ENCODE measurements at regions not wholly inside any gene's neighbourhood (a gene's known extent, or its start where the extent isn't known, plus 50 kb on each side); places are given as distances from the start of the nearest gene placed in this dataset.

DNA sequence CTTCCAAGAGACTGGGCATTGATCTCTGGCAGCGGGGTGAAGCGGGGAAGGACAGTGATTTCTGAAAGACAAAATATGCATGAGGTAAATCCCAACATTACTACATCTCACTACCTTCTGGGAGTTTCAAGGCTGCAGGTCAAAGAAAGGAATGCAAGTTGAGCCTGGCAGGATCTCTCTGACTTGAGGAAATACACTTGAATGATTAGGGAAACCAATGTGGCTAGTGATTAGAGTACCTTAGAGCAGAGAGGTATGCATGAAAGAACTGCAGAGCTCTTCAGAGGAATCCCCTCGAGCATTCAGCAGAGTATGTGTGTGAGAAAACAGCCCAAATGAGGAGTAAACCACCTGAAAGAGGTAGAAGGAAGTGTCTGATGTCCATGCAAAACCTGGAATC, 2874.1 kb upstream of the PCDH20 start:
- H3K27ac ChIP-seq (ENCODE audit: low read depth in 1 of 3, low read length in 2 of 3), result no peak overlapping the region
- no peaks in the 10 kb centered on the region for H3K4me1 ChIP-seq (ENCODE audit: control insufficient read depth in 3 of 3, insufficient read depth in 2 of 3, low read depth in 1 of 3, low read length in 2 of 3)
- WGBS, 3 donors, result 67 to 83% (median 68%) methylated on average over 3 of the region's 3 CpGs
- H3K4me3 ChIP-seq (ENCODE audit: low read depth in 1 of 3, low read length in 3 of 3), result no peak overlapping the region
- FAIRE-seq, result no peak
- no peaks in the 10 kb centered on the region for H3K9me3 ChIP-seq (ENCODE audit: control insufficient read depth in 2 of 2, insufficient read depth in 1 of 2, low read depth in 1 of 2, low read length in 1 of 2)
- no peaks in the 10 kb centered on the region for H3K27me3 ChIP-seq (ENCODE audit: control insufficient read depth in 3 of 3, insufficient read depth in 3 of 3, low read length in 3 of 3)
- DNase-seq, result no peak
- no peaks in the 10 kb centered on the region for H3K36me3 ChIP-seq (ENCODE audit: control insufficient read depth in 3 of 3, insufficient read depth in 2 of 3, low read depth in 1 of 3, low read length in 3 of 3)

DNA sequence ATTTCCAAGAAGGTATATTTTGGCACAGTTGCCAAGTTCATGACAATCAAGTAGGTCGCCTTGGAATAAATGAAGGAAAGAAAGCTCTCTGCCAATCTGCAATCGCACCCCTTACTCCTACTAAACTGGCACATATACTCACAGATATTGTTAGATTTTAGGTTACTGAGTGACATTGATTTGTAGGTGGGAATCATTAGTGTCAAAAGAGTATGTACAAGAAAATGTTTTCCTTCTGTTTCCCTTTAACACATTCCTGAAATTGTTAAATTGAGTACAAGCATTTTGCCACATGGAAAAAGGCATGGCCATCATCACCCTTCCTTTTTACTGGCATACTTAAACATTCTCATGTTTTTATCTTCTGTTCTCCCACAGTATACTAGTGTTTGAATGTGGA, 2868.3 kb upstream of the PCDH20 start:
- Histone ChIP-seq H3K9me3 (ENCODE audit: control insufficient read depth in 2 of 2, insufficient read depth in 1 of 2, low read depth in 1 of 2, low read length in 1 of 2) (no peaks in the 10 kb centered on the region), H3K27me3 (ENCODE audit: control insufficient read depth in 3 of 3, insufficient read depth in 3 of 3, low read length in 3 of 3) (no peaks in the 10 kb centered on the region), H3K4me3 (ENCODE audit: low read depth in 1 of 3, low read length in 3 of 3) (no peak overlapping the region), H3K4me1 (ENCODE audit: control insufficient read depth in 3 of 3, insufficient read depth in 2 of 3, low read depth in 1 of 3, low read length in 2 of 3) (no peaks in the 10 kb centered on the region), H3K36me3 (ENCODE audit: control insufficient read depth in 3 of 3, insufficient read depth in 2 of 3, low read depth in 1 of 3, low read length in 3 of 3) (no peaks in the 10 kb centered on the region), H3K27ac (ENCODE audit: low read depth in 1 of 3, low read length in 2 of 3) (no peak overlapping the region)
- FAIRE-seq, result no peak
- DNase-seq, result no peak
- WGBS, 3 donors, result 85 to 92% (median 91%) methylated on average over 2 of the region's 2 CpGs

DNA sequence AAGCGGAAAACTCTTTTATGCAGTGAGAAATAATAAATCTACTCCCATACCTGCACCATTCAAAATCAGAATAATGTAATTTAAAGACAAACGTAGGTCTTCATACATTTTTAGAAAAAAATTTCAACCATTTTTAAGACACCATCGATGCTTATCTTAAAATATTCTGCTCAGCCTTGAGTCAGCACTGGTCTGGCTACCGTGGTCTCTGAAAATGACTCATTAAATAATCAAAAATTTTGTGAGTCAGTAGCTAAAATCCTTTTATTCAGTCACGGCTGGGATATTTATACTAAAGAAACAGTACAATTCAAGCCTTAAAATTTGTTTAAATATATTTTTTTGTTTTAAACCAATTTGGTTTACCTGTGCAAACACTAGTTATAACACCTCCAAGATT, 2862.8 kb upstream of the PCDH20 start:
- no peak for FAIRE-seq
- DNase-seq, result no peak
- H3K27ac ChIP-seq (ENCODE audit: low read depth in 1 of 3, low read length in 2 of 3), result no peak overlapping the region
- no peak overlapping the region for H3K4me3 ChIP-seq (ENCODE audit: low read depth in 1 of 3, low read length in 3 of 3)
- 69 to 82% (median 74%) methylated on average over 5 of the region's 5 CpGs for WGBS, 3 donors
- H3K36me3 ChIP-seq (ENCODE audit: control insufficient read depth in 3 of 3, insufficient read depth in 2 of 3, low read depth in 1 of 3, low read length in 3 of 3), result no peaks in the 10 kb centered on the region
- H3K4me1 ChIP-seq (ENCODE audit: control insufficient read depth in 3 of 3, insufficient read depth in 2 of 3, low read depth in 1 of 3, low read length in 2 of 3), result no peaks in the 10 kb centered on the region
- H3K27me3 ChIP-seq (ENCODE audit: control insufficient read depth in 3 of 3, insufficient read depth in 3 of 3, low read length in 3 of 3), result no peaks in the 10 kb centered on the region
- H3K9me3 ChIP-seq (ENCODE audit: control insufficient read depth in 2 of 2, insufficient read depth in 1 of 2, low read depth in 1 of 2, low read length in 1 of 2), result peaks cover 0 to 3% of the 10 kb centered on the region in 2 donors

DNA sequence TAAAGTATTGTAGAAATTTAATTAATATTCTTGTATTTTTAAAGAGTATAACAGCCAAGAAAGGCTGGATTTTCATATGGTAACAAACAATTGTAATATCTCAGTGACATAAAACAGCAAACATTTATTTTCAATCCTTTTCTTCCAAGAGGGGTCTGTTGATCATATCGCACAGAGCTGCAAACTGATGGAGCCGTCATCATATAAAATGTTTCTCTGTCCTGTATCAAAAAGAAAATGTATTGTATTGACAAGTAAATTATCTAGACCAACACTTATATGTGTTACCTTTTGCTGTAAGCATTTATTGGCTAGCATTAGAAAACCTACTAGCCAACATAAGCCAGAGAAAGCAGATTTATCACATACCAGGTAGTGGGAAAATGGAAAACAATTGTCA, 2861.4 kb upstream of the PCDH20 start:
- 83 to 94% (median 92%) methylated on average over 2 of the region's 2 CpGs for WGBS, 3 donors
- peaks cover 0 to 3% of the 10 kb centered on the region in 2 donors for H3K9me3 ChIP-seq (ENCODE audit: control insufficient read depth in 2 of 2, insufficient read depth in 1 of 2, low read depth in 1 of 2, low read length in 1 of 2)
- no peak overlapping the region for H3K4me3 ChIP-seq (ENCODE audit: low read depth in 1 of 3, low read length in 3 of 3)
- no peaks in the 10 kb centered on the region for H3K36me3 ChIP-seq (ENCODE audit: control insufficient read depth in 3 of 3, insufficient read depth in 2 of 3, low read depth in 1 of 3, low read length in 3 of 3)
- DNase-seq (no peak), FAIRE-seq (no peak)
- no peak overlapping the region for H3K27ac ChIP-seq (ENCODE audit: low read depth in 1 of 3, low read length in 2 of 3)
- no peaks in the 10 kb centered on the region for H3K27me3 ChIP-seq (ENCODE audit: control insufficient read depth in 3 of 3, insufficient read depth in 3 of 3, low read length in 3 of 3)
- H3K4me1 ChIP-seq (ENCODE audit: control insufficient read depth in 3 of 3, insufficient read depth in 2 of 3, low read depth in 1 of 3, low read length in 2 of 3), result no peaks in the 10 kb centered on the region

DNA sequence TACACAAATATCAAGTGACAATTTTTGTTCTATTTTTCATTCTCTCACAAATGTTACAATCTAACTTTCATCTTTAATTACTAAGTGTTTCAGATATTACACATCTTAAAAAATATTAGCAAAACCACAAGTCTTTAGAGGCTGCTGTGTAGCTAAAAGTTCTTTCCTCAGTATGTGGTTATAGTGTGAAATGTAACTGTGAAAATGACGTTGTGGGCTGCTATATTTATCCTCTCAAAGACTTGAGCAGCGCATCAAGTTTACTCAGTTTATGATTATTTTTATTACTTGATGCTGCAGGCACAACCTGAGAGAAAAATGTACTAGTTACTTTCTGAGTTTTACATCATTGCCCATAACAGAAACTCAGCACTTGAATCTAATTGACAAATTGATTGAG, 2860.6 kb upstream of the PCDH20 start:
- no peak overlapping the region for H3K4me3 ChIP-seq (ENCODE audit: low read depth in 1 of 3, low read length in 3 of 3)
- H3K27me3 ChIP-seq (ENCODE audit: control insufficient read depth in 3 of 3, insufficient read depth in 3 of 3, low read length in 3 of 3), result no peaks in the 10 kb centered on the region
- peaks cover 0 to 3% of the 10 kb centered on the region in 2 donors for H3K9me3 ChIP-seq (ENCODE audit: control insufficient read depth in 2 of 2, insufficient read depth in 1 of 2, low read depth in 1 of 2, low read length in 1 of 2)
- FAIRE-seq (no peak), DNase-seq (no peak)
- 46 to 48% (median 48%) methylated on average over 2 of the region's 2 CpGs for WGBS, 3 donors
- H3K27ac ChIP-seq (ENCODE audit: low read depth in 1 of 3, low read length in 2 of 3), result no peak overlapping the region
- H3K4me1 ChIP-seq (ENCODE audit: control insufficient read depth in 3 of 3, insufficient read depth in 2 of 3, low read depth in 1 of 3, low read length in 2 of 3), result no peaks in the 10 kb centered on the region
- H3K36me3 ChIP-seq (ENCODE audit: control insufficient read depth in 3 of 3, insufficient read depth in 2 of 3, low read depth in 1 of 3, low read length in 3 of 3), result no peaks in the 10 kb centered on the region

DNA sequence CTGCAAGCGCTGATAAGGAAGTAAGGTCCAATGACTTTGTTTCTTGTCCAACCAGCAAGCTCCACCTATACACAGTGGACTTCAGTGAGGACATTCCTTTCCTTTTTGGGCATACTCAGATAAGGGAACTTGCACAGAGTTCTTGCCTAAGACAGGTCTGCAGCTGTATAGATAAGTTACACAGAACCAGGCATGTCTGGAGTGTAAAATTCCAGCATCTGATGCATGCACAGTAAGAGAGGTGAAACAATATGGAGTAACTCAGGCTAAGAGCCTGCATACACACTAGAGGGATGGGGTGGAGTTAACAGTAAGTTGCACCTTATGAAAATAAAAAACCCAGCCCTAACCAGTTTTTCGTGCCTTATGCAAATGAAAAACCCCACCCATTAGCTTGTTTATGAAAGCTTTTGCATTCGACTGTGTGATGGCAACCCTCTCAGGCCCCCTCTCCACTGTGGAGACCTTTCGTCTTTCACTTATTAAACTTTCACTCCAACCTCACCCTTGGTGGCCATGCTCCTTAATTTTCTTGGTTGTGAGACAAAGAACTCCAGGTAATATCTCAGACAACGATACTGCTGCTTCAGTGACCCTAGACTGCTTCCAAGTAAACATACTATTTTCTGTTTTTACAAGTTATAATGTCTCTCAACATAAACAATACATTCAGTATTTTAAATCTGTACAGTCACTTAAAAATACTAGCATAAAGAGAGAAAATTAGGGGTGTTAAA, 2859.0 kb upstream of the PCDH20 start:
- WGBS, 3 donors, result 68 to 75% (median 72%) methylated on average over 5 of the region's 5 CpGs
- Histone ChIP-seq H3K27ac (ENCODE audit: low read depth in 1 of 3, low read length in 2 of 3) (no peak overlapping the region), H3K9me3 (ENCODE audit: control insufficient read depth in 2 of 2, insufficient read depth in 1 of 2, low read depth in 1 of 2, low read length in 1 of 2) (peaks cover 0 to 3% of the 10 kb centered on the region in 2 donors), H3K27me3 (ENCODE audit: control insufficient read depth in 3 of 3, insufficient read depth in 3 of 3, low read length in 3 of 3) (no peaks in the 10 kb centered on the region), H3K4me3 (ENCODE audit: low read depth in 1 of 3, low read length in 3 of 3) (no peak overlapping the region), H3K4me1 (ENCODE audit: control insufficient read depth in 3 of 3, insufficient read depth in 2 of 3, low read depth in 1 of 3, low read length in 2 of 3) (no peaks in the 10 kb centered on the region), H3K36me3 (ENCODE audit: control insufficient read depth in 3 of 3, insufficient read depth in 2 of 3, low read depth in 1 of 3, low read length in 3 of 3) (no peaks in the 10 kb centered on the region)
- no peak for FAIRE-seq
- no peak for DNase-seq

DNA sequence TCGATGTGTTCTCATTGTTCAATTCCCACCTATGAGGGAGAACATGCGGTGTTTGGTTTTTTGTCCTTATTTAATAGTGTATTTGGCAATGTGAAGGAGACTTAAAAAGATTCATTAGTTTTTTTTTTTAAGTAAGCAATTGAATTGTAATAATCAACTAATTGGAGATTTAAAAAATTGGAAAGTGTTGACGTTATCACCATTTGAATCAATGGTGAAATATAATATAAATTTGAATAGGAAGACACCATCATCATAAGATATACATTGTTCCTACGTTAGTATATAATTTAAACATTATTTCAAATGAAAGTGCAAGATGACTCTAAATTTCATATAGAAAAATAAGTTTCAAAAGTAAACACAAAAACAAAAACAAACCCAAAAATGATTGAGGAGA, 2858.1 kb upstream of the PCDH20 start:
- Histone ChIP-seq H3K4me3 (ENCODE audit: low read depth in 1 of 3, low read length in 3 of 3) (no peak overlapping the region), H3K36me3 (ENCODE audit: control insufficient read depth in 3 of 3, insufficient read depth in 2 of 3, low read depth in 1 of 3, low read length in 3 of 3) (no peaks in the 10 kb centered on the region), H3K4me1 (ENCODE audit: control insufficient read depth in 3 of 3, insufficient read depth in 2 of 3, low read depth in 1 of 3, low read length in 2 of 3) (no peaks in the 10 kb centered on the region), H3K27ac (ENCODE audit: low read depth in 1 of 3, low read length in 2 of 3) (no peak overlapping the region), H3K9me3 (ENCODE audit: control insufficient read depth in 2 of 2, insufficient read depth in 1 of 2, low read depth in 1 of 2, low read length in 1 of 2) (peaks cover 0 to 3% of the 10 kb centered on the region in 2 donors), H3K27me3 (ENCODE audit: control insufficient read depth in 3 of 3, insufficient read depth in 3 of 3, low read length in 3 of 3) (no peaks in the 10 kb centered on the region)
- WGBS, 3 donors, result 63 to 86% (median 71%) methylated on average over 4 of the region's 4 CpGs
- DNase-seq (no peak), FAIRE-seq (no peak)

DNA sequence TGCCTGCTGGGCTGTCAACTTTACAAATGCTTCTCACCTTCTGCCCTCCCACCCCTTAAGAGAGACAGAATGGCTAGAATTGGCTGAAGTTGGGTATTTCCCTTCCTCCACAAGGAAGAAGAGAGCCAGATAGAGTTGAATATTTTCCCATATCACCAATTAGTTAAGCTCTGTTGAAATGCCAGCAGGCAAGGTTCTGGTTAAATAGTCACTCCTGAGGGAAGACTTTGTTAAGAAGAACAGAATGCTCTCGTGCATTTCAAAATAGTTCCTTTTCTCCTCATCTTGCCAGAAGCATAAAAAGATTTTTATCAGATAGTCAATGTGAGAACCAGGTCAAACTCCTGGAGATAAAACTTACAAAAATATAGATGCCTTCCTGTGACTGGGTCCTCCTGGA, 2857.0 kb upstream of the PCDH20 start:
- WGBS, 3 donors, result 68 to 76% (median 73%) methylated on average over 1 of the region's 1 CpG
- Histone ChIP-seq H3K4me1 (ENCODE audit: control insufficient read depth in 3 of 3, insufficient read depth in 2 of 3, low read depth in 1 of 3, low read length in 2 of 3) (no peaks in the 10 kb centered on the region), H3K4me3 (ENCODE audit: low read depth in 1 of 3, low read length in 3 of 3) (no peak overlapping the region), H3K9me3 (ENCODE audit: control insufficient read depth in 2 of 2, insufficient read depth in 1 of 2, low read depth in 1 of 2, low read length in 1 of 2) (peaks cover 0 to 3% of the 10 kb centered on the region in 2 donors), H3K27me3 (ENCODE audit: control insufficient read depth in 3 of 3, insufficient read depth in 3 of 3, low read length in 3 of 3) (no peaks in the 10 kb centered on the region), H3K27ac (ENCODE audit: low read depth in 1 of 3, low read length in 2 of 3) (no peak overlapping the region), H3K36me3 (ENCODE audit: control insufficient read depth in 3 of 3, insufficient read depth in 2 of 3, low read depth in 1 of 3, low read length in 3 of 3) (no peaks in the 10 kb centered on the region)
- DNase-seq (no peak), FAIRE-seq (no peak)

DNA sequence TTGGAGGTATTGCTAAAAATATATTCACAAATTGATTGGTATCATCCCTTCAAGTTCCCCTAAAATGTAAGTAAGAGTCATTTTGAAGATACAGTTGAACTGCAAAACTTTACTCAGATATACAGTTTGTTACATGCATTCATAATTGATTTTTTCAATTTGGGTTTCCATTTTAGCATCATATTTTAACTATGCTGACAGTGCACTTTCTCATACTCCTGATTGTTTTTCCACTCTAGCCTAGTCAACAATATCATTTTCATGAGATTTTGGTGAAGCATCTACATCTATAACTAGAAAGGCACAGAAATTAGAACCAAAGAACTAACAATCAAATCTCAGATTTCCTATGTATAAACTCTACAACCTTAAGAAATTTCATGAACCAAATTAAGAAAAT, 2850.4 kb upstream of the PCDH20 start:
- peaks cover 0 to 11% of the 10 kb centered on the region in 2 donors for H3K9me3 ChIP-seq (ENCODE audit: control insufficient read depth in 2 of 2, insufficient read depth in 1 of 2, low read depth in 1 of 2, low read length in 1 of 2)
- H3K36me3 ChIP-seq (ENCODE audit: control insufficient read depth in 3 of 3, insufficient read depth in 2 of 3, low read depth in 1 of 3, low read length in 3 of 3), result no peaks in the 10 kb centered on the region
- no peak for FAIRE-seq
- no peaks in the 10 kb centered on the region for H3K4me1 ChIP-seq (ENCODE audit: control insufficient read depth in 3 of 3, insufficient read depth in 2 of 3, low read depth in 1 of 3, low read length in 2 of 3)
- DNase-seq, result no peak
- H3K27me3 ChIP-seq (ENCODE audit: control insufficient read depth in 3 of 3, insufficient read depth in 3 of 3, low read length in 3 of 3), result no peaks in the 10 kb centered on the region
- H3K27ac ChIP-seq (ENCODE audit: low read depth in 1 of 3, low read length in 2 of 3), result no peak overlapping the region
- no peak overlapping the region for H3K4me3 ChIP-seq (ENCODE audit: low read depth in 1 of 3, low read length in 3 of 3)
